DND-41 (cell line): ENCODE measurements at regions not wholly inside any gene's neighbourhood (a gene's known extent, or its start where the extent isn't known, plus 50 kb on each side); places are given as distances from the start of the nearest gene placed in this dataset.

Source experiments
- EZH2 ChIP-seq: IDR thresholded peaks from 3 replicates; pipeline ENCODE4 v1.6.1; 2012; ENCODE audit warnings: borderline replicate concordance, low read depth, mild to moderate bottlenecking, moderate library complexity, low read length, inconsistent platforms; ENCODE audit not compliant: severe bottlenecking
- TF ChIP-seq, protein P1 (sequence below): IDR thresholded peaks from 2 replicates; pipeline ENCODE4 v1.5.1; 2012; ENCODE audit warnings: borderline replicate concordance, low read length, moderate library complexity, mild to moderate bottlenecking; ENCODE audit not compliant: poor library complexity, severe bottlenecking; ENCODE audit errors: extremely low read depth

DNA sequence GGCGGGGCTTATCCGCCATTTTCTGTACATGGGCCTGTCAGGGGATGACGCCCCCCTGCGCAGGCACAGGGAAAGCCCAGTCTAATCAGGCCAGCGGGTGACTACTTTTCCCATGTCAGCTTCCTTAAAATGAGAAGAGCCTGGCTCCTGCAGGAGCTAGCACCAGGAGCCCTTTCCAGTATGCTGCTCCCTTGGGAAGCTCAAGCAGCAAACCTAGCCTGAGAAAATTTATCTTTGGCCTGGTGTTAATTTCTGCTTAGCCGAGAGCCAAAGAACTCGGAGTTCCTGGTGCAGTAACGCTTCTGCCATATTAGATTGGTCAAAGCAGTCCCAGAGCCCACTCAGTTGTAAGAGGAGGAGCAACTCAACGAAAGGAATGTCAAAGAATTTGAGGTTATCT is 239.0 kb upstream of the PHYHIPL start:
- TF ChIP-seq, protein P1, sequence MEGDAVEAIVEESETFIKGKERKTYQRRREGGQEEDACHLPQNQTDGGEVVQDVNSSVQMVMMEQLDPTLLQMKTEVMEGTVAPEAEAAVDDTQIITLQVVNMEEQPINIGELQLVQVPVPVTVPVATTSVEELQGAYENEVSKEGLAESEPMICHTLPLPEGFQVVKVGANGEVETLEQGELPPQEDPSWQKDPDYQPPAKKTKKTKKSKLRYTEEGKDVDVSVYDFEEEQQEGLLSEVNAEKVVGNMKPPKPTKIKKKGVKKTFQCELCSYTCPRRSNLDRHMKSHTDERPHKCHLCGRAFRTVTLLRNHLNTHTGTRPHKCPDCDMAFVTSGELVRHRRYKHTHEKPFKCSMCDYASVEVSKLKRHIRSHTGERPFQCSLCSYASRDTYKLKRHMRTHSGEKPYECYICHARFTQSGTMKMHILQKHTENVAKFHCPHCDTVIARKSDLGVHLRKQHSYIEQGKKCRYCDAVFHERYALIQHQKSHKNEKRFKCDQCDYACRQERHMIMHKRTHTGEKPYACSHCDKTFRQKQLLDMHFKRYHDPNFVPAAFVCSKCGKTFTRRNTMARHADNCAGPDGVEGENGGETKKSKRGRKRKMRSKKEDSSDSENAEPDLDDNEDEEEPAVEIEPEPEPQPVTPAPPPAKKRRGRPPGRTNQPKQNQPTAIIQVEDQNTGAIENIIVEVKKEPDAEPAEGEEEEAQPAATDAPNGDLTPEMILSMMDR, result no peak
- no peak for TF ChIP-seq EZH2
